Stimulated activated naive CD8-positive, alpha-beta T cell treated with anti-CD3 and anti-CD28 coated beads, Interleukin-15, amount 100 ng/mL, for 72 hours (primary cell): ENCODE measurements at regions not wholly inside any gene's neighbourhood (a gene's known extent, or its start where the extent isn't known, plus 50 kb on each side); places are given as distances from the start of the nearest gene placed in this dataset.

Source experiments
- ATAC-seq: fragments of 150-1000 bp; cut with Tn5 transposase; 2 replicates; pipeline ENCODE4 v1.10.0; 2021; ENCODE audit warnings: mild to moderate bottlenecking, moderate library complexity
- DNase-seq, 2 donors: peaks; one replicate each; pipeline ENCODE4 v3.0.0; 2021 to 2022
- H3K27ac Mint-ChIP-seq, 2 donors: one replicate each; pipeline ENCODE4 v1.8.0; 2022; ENCODE audit warnings: mild to moderate bottlenecking in 2 of 2, mixed read lengths in 2 of 2, moderate library complexity in 2 of 2
- H3K27me3 Mint-ChIP-seq: one replicate; pipeline ENCODE4 v1.8.0; 2022; ENCODE audit warnings: mixed read lengths
- H3K4me1 Mint-ChIP-seq: one replicate; pipeline ENCODE4 v1.8.0; 2022; ENCODE audit warnings: mild to moderate bottlenecking, mixed read lengths
- H3K4me3 Mint-ChIP-seq, 2 donors: one replicate each; pipeline ENCODE4 v1.8.0; 2022; ENCODE audit warnings: mild to moderate bottlenecking in 2 of 2, mixed read lengths in 2 of 2, moderate library complexity in 1 of 2
- H3K9me3 Mint-ChIP-seq, 2 donors: one replicate each; pipeline ENCODE4 v1.8.0; 2022; ENCODE audit warnings: mixed read lengths in 2 of 2

DNA sequence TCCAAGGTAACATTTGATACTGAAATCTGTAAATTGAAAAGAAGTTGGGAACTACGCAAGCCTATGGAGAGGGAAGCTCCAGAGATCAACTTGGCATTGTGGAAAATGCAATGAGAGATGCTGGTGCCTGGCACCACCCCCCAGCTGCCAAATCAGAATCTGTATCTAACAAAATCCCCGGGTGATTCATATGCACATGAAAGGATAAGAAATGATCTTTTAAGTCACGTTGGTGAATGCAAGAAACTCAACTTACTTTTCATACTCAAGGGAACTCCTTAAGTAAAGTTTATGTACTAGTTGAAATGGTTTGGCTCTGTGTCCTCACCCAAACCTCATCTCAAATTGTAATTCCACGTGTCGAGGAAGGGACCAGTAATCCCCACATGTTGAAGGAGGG, 158.5 kb upstream of the MYO16 start:
- H3K9me3 Mint-ChIP-seq: peaks cover 0 to 14% of the 10 kb centered on the region in 2 donors
- no peaks in the 10 kb centered on the region for H3K27me3 Mint-ChIP-seq
- no peaks in the 10 kb centered on the region for H3K4me1 Mint-ChIP-seq
- H3K27ac Mint-ChIP-seq: no peak overlapping the region
- DNase-seq: no peak
- H3K4me3 Mint-ChIP-seq: no peak overlapping the region
- ATAC-seq: no peak

- Mint-ChIP-seq H3K4me3 (no peak overlapping the region), H3K9me3 (peaks cover 0 to 10% of the 10 kb centered on the region in 2 donors), H3K4me1 (no peaks in the 10 kb centered on the region), H3K27me3 (no peaks in the 10 kb centered on the region), H3K27ac (no peak overlapping the region)
- DNase-seq: no peak
- ATAC-seq: no peak
Observed at GRCh38 chr13:108475181-108475580, 154.2 kb upstream of the MYO16 start.

DNA sequence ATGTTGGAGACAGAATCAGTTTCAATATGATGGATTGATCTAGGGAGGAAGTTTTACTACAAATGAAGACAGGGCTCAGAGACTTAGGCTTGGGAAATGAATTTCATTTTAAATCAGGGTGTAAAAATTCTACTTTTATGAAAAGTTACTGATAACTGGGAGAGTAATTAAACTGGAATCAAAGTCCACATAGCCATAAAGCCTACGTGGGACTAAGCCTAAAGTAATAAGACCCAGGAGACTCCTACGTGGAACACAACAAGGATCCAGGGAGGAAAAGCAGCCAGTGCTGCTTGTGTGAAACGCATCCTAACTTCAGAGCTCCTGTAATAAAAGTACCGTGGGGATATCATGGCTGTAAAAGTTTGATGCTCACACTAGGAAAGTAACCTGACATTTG, 152.0 kb upstream of the MYO16 start:
- Mint-ChIP-seq H3K27me3 (no peaks in the 10 kb centered on the region), H3K9me3 (peaks cover 0 to 4% of the 10 kb centered on the region in 2 donors), H3K4me3 (no peak overlapping the region), H3K27ac (no peak overlapping the region), H3K4me1 (no peaks in the 10 kb centered on the region)
- ATAC-seq (no peak), DNase-seq (no peak)

GRCh38 chr13:108478179-108478578, 151.2 kb upstream of the MYO16 start:
- Mint-ChIP-seq H3K4me1 (no peaks in the 10 kb centered on the region), H3K9me3 (peaks cover 0 to 2% of the 10 kb centered on the region in 2 donors), H3K27ac (no peak overlapping the region), H3K4me3 (no peak overlapping the region), H3K27me3 (no peaks in the 10 kb centered on the region)
- ATAC-seq (no peak), DNase-seq (no peak)

DNA sequence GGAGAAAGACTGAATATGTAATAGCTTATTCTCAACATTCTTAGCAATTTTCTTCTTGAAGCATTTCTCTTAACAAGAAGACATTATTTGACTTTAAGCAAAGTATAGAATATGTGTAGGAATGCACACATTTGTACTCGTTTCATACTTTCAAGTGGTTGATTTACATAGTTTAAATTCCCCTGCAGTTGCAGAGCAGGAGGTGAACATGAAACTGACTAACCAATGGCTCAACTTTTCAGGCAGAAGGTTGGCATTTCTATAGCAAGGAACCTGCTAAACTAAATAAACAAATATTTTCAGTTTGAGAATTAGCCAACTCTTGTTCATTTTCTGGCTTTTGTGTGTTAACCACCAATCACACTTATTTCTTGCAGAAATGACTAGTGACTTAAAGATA, 145.4 kb upstream of the MYO16 start:
- DNase-seq (no peak), ATAC-seq (no peak)
- H3K9me3 Mint-ChIP-seq: peaks cover 3 to 10% of the 10 kb centered on the region in 2 donors
- H3K27ac Mint-ChIP-seq: no peak overlapping the region
- peaks cover 11% of the 10 kb centered on the region for H3K27me3 Mint-ChIP-seq
- H3K4me3 Mint-ChIP-seq: no peak overlapping the region
- no peaks in the 10 kb centered on the region for H3K4me1 Mint-ChIP-seq

DNA sequence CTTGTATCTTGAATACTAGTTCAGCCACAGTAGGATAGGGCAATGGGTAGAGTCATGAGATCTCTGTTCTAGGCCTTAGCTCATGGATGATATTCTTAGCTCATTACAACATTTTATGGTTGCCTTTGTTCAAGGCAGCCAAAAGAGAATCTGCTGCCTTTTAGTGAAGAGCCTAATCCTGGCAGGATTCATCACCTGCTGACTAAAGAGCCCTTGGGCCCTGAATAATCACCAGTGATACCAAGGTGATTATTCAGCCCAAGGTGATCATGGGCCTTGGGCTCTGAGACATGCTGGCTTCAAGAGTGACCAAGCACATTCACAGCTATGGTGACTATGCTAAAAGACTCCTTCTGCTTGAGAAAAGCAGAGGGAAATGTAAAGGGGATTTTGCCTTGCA, 143.3 kb upstream of the MYO16 start:
- Mint-ChIP-seq H3K27ac (no peak overlapping the region), H3K27me3 (peaks cover 11% of the 10 kb centered on the region), H3K4me3 (no peak overlapping the region), H3K4me1 (no peaks in the 10 kb centered on the region), H3K9me3 (peaks cover 3 to 18% of the 10 kb centered on the region in 2 donors)
- DNase-seq (no peak), ATAC-seq (no peak)

DNA sequence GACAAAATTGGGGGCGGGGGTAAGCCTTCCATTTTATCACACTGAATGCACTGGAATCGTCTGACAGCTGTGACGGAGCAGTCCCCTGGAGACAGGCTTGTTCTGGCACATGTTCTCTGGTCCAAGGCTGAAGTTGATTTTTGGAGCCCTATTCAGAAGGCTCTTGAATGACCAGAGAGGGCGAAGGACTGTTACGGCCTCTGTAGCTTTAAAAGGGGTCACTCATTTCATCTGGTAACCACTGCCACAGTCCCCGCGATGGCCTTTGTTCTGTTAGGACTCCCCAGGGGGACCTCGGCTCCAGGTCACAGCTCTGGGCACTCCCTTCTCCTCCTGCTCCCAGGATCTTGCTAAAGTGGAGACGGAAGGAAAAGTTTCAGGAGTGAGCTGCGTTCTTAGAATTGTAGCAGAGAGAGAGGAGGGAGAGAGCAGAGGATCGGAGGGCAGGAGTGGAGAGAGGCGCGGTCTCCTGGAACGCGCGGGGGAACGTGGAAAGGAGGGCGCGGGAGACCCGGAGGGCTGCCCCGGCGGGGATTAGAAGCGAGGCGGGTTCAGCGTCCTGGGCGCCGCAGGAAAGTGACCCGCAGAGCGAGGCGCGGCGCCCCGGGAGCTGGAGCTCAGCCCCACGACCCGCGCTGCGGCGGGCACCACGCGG, 134.3 kb upstream of the MYO16 start:
- Mint-ChIP-seq H3K4me3 (peak overlapping the region; percentile 60 to 85), H3K27ac (peak overlapping the region in 1 of 2 donors; percentile 0), H3K27me3 (peaks cover 45% of the 10 kb centered on the region), H3K9me3 (peaks cover 4 to 5% of the 10 kb centered on the region in 2 donors), H3K4me1 (peaks cover 17% of the 10 kb centered on the region)
- ATAC-seq (no peak), DNase-seq (no peak)

DNA sequence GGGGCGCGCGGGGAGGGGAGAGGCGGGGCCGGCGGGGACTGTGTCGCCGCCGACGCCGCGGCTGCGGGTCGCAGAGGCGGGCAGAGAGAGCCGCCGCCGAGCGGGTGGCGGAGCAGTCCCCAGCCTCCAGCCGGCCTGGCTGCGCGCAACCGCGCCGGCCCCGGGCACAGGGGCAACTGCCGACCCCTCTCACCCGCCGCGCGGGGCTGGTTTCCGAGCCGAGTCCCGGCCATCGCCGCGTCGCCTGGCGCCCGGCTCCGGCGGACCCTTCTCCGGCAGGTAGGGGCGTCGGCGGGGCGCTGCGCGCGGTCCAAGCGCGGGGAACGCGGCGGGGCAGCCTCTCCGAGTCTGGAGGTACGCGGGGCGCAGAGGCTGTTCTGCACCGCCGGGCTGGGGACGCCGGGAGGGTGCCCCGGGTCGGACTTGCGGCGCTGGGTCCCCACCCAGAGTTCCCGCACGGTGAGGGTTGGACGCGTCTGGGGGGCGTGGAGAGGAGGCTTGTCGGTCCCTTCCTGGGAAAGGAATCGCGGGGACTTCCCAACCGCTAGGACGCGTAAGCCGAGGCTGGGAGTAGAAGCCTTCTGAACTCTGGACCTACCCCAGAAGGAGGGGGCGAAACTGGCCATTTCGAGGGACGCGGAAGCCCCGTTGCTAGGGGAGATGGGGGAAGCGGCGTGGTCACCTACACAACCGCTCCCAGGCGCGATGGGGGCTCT, 133.6 kb upstream of the MYO16 start:
- Mint-ChIP-seq H3K9me3 (peaks cover 0 to 5% of the 10 kb centered on the region in 2 donors), H3K27ac (no peak overlapping the region), H3K4me1 (peaks cover 17% of the 10 kb centered on the region), H3K4me3 (peak overlapping the region; percentile 60 to 66), H3K27me3 (peaks cover 45% of the 10 kb centered on the region)
- peak; percentile 53 for ATAC-seq
- DNase-seq: no peak

DNA sequence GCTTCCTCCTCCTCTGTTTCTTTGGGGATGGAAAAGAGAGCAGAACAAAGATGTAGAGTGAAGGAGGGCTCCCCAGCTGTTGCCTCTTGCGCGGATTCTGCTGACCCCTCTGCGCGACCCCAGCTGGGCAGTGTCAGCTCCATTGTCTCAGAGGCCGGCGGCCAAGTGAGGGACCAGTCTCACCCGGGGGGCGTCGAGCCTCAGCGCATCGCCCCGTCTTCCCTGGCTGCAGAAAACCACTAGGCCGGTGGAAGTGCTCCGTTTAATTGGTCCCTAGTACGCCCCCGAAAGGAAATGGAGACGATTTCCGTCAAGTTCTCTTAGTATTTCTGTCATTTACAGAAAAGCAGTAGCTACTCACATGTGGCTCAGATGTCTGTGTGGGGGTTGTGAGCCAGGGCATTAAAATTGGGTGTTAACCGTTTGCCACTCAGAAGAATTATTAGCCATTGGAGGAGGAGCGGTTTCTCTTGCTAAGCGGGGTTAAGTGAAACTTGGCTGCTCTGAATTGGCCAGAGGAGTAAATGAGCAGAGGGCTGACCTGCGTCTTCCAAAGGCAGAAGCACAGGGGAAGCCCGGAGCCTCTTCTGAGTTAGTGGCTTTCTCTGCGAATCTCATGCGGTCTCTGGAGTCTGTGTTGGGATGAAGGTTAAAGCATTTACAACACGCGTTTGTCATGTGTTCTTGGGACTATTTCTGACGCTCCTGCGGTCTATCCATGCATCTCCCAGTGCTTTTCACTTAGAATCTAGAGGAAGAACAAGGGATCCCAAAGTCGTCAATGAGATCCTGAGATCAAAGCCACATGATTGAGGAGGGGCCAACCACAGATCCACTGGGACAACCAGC, 132.8 kb upstream of the MYO16 start:
- ATAC-seq (peak; percentile 36), DNase-seq (no peak)
- Mint-ChIP-seq H3K27me3 (peaks cover 51% of the 10 kb centered on the region), H3K9me3 (peaks cover 0 to 5% of the 10 kb centered on the region in 2 donors), H3K4me1 (peaks cover 17% of the 10 kb centered on the region), H3K4me3 (peak overlapping the region; percentile 60 to 66), H3K27ac (no peak overlapping the region)

DNA sequence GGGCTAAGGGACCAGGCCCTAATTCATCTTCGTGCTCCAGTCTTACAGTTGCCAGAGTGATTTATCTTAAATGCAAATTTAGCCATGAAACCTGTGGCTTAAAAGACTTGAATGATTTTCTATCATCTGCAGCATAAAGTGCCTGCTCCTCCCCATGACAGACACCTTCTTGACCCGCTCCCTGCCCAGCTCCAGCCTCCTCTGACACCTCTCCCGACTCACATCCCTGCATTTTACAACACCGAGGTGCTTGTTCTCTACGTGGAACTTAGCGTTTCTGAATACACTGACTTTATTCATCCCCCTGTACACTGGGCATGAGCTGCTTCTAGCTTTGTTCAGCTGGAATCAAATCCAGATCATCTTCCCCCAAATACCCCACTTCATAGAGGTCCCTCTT, 128.7 kb upstream of the MYO16 start:
- Mint-ChIP-seq H3K4me1 (peaks cover 11% of the 10 kb centered on the region), H3K27ac (no peak overlapping the region), H3K9me3 (no peaks in the 10 kb centered on the region), H3K4me3 (no peak overlapping the region), H3K27me3 (peaks cover 38% of the 10 kb centered on the region)
- DNase-seq: no peak
- ATAC-seq: no peak

- Mint-ChIP-seq H3K27me3 (no peaks in the 10 kb centered on the region), H3K4me1 (no peaks in the 10 kb centered on the region), H3K27ac (no peak overlapping the region), H3K9me3 (no peaks in the 10 kb centered on the region), H3K4me3 (no peak overlapping the region)
- ATAC-seq (no peak), DNase-seq (no peak)
Observed at GRCh38 chr13:108508263-108508662, 121.1 kb upstream of the MYO16 start.

GRCh38 chr13:108525827-108526226, 103.6 kb upstream of the MYO16 start:
- no peak for DNase-seq
- Mint-ChIP-seq H3K4me3 (no peak overlapping the region), H3K27me3 (no peaks in the 10 kb centered on the region), H3K4me1 (no peaks in the 10 kb centered on the region), H3K27ac (no peak overlapping the region), H3K9me3 (peaks cover 4 to 12% of the 10 kb centered on the region in 2 donors)
- no peak for ATAC-seq

- DNase-seq (no peak), ATAC-seq (no peak)
- Mint-ChIP-seq H3K9me3 (peaks cover 4 to 12% of the 10 kb centered on the region in 2 donors), H3K27me3 (no peaks in the 10 kb centered on the region), H3K4me1 (no peaks in the 10 kb centered on the region), H3K4me3 (no peak overlapping the region), H3K27ac (no peak overlapping the region)
Observed at GRCh38 chr13:108526286-108526685, 103.1 kb upstream of the MYO16 start.

GRCh38 chr13:108527844-108528243, 101.6 kb upstream of the MYO16 start:
- no peaks in the 10 kb centered on the region for H3K4me1 Mint-ChIP-seq
- H3K27ac Mint-ChIP-seq: no peak overlapping the region
- H3K4me3 Mint-ChIP-seq: no peak overlapping the region
- H3K9me3 Mint-ChIP-seq: peaks cover 8 to 15% of the 10 kb centered on the region in 2 donors
- no peak for DNase-seq
- H3K27me3 Mint-ChIP-seq: no peaks in the 10 kb centered on the region
- ATAC-seq: no peak

DNA sequence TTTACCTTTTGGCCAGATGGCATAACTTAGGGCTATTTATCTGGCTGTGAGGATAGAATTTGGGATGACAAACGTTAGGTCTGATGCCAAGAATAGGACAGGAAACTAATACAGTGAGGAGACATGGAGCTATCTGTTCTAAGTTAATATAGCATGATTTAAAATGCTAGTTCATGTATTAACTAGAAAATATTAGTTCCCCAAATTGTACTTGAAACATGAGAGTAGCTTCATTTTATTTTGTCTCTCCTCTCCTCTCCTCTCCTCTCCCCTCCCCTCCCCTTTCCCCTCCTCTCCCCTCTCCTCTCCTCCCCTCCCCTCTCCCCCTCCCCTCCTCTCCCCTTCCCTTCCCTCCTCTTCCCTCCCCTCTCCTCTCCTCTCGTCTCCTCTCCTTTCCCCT, 101.1 kb upstream of the MYO16 start:
- no peaks in the 10 kb centered on the region for H3K27me3 Mint-ChIP-seq
- DNase-seq (no peak), ATAC-seq (no peak)
- no peak overlapping the region for H3K27ac Mint-ChIP-seq
- H3K4me3 Mint-ChIP-seq: no peak overlapping the region
- no peaks in the 10 kb centered on the region for H3K4me1 Mint-ChIP-seq
- peaks cover 8 to 11% of the 10 kb centered on the region in 2 donors for H3K9me3 Mint-ChIP-seq

DNA sequence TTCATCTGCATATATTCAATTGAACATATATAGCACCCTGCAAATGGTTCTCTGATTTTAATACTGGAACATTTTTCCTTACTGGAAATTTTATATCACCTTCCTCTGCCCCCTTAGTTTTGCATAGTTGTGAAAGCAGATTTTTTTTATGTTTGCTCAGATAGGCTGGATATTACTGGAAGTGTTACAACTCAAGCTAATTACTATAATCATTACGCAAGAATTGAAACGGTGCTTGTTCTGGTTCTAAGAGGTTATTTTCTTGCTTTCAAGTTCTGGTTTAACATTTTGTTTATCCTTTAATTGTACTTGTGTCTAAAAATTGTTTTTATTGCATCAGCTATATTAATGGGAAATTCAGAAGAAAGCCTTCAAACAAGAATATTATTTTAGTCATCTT, 95.6 kb upstream of the MYO16 start:
- no peaks in the 10 kb centered on the region for H3K4me1 Mint-ChIP-seq
- ATAC-seq (no peak), DNase-seq (no peak)
- H3K4me3 Mint-ChIP-seq: no peak overlapping the region
- peaks cover 4 to 7% of the 10 kb centered on the region in 2 donors for H3K9me3 Mint-ChIP-seq
- peaks cover 19% of the 10 kb centered on the region for H3K27me3 Mint-ChIP-seq
- no peak overlapping the region for H3K27ac Mint-ChIP-seq
